ENCODE measurements at regions not wholly inside any gene's neighbourhood (a gene's known extent, or its start where the extent isn't known, plus 50 kb on each side); places are given as distances from the start of the nearest gene placed in this dataset.

GRCh38 chr20:22821081-22821727, 213.9 kb upstream of the SSTR4 start:
- Mint-ChIP-seq H3K27me3 (no peaks in the 10 kb centered on the region), H3K9me3 (ENCODE audit: low read depth) (no peaks in the 10 kb centered on the region), H3K36me3 (ENCODE audit: insufficient read depth) (no peaks in the 10 kb centered on the region), H3K4me1 (ENCODE audit: low read depth) (peaks cover 5% of the 10 kb centered on the region), H3K4me3 (ENCODE audit: low read depth) (no peak overlapping the region), H3K27ac (no peak overlapping the region)
- no peak for TF ChIP-seq CTCF (IDR thresholded peaks at IDR 0.05; ENCODE audit: unreplicated experiment)
- no peak for DNase-seq (ENCODE audit: low spot score, unreplicated experiment)

- no peaks in the 10 kb centered on the region for H3K36me3 Mint-ChIP-seq (ENCODE audit: insufficient read depth)
- no peak for TF ChIP-seq CTCF (IDR thresholded peaks at IDR 0.05; ENCODE audit: unreplicated experiment)
- no peaks in the 10 kb centered on the region for H3K27me3 Mint-ChIP-seq
- H3K9me3 Mint-ChIP-seq (ENCODE audit: low read depth): no peaks in the 10 kb centered on the region
- H3K27ac Mint-ChIP-seq: no peak overlapping the region
- peaks cover 5% of the 10 kb centered on the region for H3K4me1 Mint-ChIP-seq (ENCODE audit: low read depth)
- DNase-seq (ENCODE audit: low spot score, unreplicated experiment): no peak
- no peak overlapping the region for H3K4me3 Mint-ChIP-seq (ENCODE audit: low read depth)
Observed at GRCh38 chr20:22821796-22822195, 213.3 kb upstream of the SSTR4 start.

GRCh38 chr20:22823119-22823518, 212.0 kb upstream of the SSTR4 start:
- Mint-ChIP-seq H3K9me3 (ENCODE audit: low read depth) (no peaks in the 10 kb centered on the region), H3K27me3 (no peaks in the 10 kb centered on the region), H3K4me1 (ENCODE audit: low read depth) (peaks cover 5% of the 10 kb centered on the region), H3K36me3 (ENCODE audit: insufficient read depth) (no peaks in the 10 kb centered on the region), H3K4me3 (ENCODE audit: low read depth) (no peak overlapping the region), H3K27ac (no peak overlapping the region)
- TF ChIP-seq CTCF (IDR thresholded peaks at IDR 0.05; ENCODE audit: unreplicated experiment): no peak
- no peak for DNase-seq (ENCODE audit: low spot score, unreplicated experiment)

- no peak overlapping the region for H3K4me3 Mint-ChIP-seq (ENCODE audit: low read depth)
- TF ChIP-seq CTCF (IDR thresholded peaks at IDR 0.05; ENCODE audit: unreplicated experiment): no peak
- no peaks in the 10 kb centered on the region for H3K27me3 Mint-ChIP-seq
- no peaks in the 10 kb centered on the region for H3K36me3 Mint-ChIP-seq (ENCODE audit: insufficient read depth)
- H3K9me3 Mint-ChIP-seq (ENCODE audit: low read depth): no peaks in the 10 kb centered on the region
- peaks cover 5% of the 10 kb centered on the region for H3K4me1 Mint-ChIP-seq (ENCODE audit: low read depth)
- DNase-seq (ENCODE audit: low spot score, unreplicated experiment): no peak
- no peak overlapping the region for H3K27ac Mint-ChIP-seq
Observed at GRCh38 chr20:22824077-22824476, 211.0 kb upstream of the SSTR4 start.

GRCh38 chr20:22825076-22825475, 210.0 kb upstream of the SSTR4 start:
- no peaks in the 10 kb centered on the region for H3K36me3 Mint-ChIP-seq (ENCODE audit: insufficient read depth)
- H3K27ac Mint-ChIP-seq: no peak overlapping the region
- DNase-seq (ENCODE audit: low spot score, unreplicated experiment): no peak
- peaks cover 4% of the 10 kb centered on the region for H3K27me3 Mint-ChIP-seq
- no peak overlapping the region for H3K4me3 Mint-ChIP-seq (ENCODE audit: low read depth)
- no peak for TF ChIP-seq CTCF (IDR thresholded peaks at IDR 0.05; ENCODE audit: unreplicated experiment)
- H3K9me3 Mint-ChIP-seq (ENCODE audit: low read depth): no peaks in the 10 kb centered on the region
- H3K4me1 Mint-ChIP-seq (ENCODE audit: low read depth): peaks cover 5% of the 10 kb centered on the region
